ACC112 (cell line): ENCODE measurements at regions not wholly inside any gene's neighbourhood (a gene's known extent, or its start where the extent isn't known, plus 50 kb on each side); places are given as distances from the start of the nearest gene placed in this dataset.
"Not testable (repeated sequence)": the region's sequence is repeated elsewhere in the genome, so short reads cannot be mapped to it uniquely, and the experiment has no call there.

Source experiments
- H2AFZ ChIP-seq: fragments of 200-600 bp; sonication (generic); one replicate; pipeline ENCODE4 v1.6.0; 2017; ENCODE audit warnings: antibody characterized with exemption, low read length; ENCODE audit not compliant: unreplicated experiment
- H3K27ac ChIP-seq: fragments of 200-600 bp; sonication (generic); 2 replicates; pipeline ENCODE4 v1.5.1; 2014; ENCODE audit warnings: low read depth, mild to moderate bottlenecking, antibody characterized with exemption, low read length, moderate library complexity
- H3K27me3 ChIP-seq: fragments of 200-600 bp; sonication (generic); 2 replicates; pipeline ENCODE4 v1.6.1; 2014; ENCODE audit warnings: mild to moderate bottlenecking, antibody characterized with exemption, low read length, moderate library complexity, mixed read lengths; ENCODE audit not compliant: insufficient read depth
- H3K36me3 ChIP-seq: fragments of 200-600 bp; sonication (generic); 2 replicates; pipeline ENCODE4 v1.6.1; 2016; ENCODE audit warnings: mild to moderate bottlenecking, antibody characterized with exemption, low read length, moderate library complexity, mixed read lengths; ENCODE audit not compliant: insufficient read depth
- H3K4me1 ChIP-seq: fragments of 200-600 bp; sonication (generic); one replicate; pipeline ENCODE4 v1.6.1; 2016; ENCODE audit warnings: low read length, mixed read lengths; ENCODE audit not compliant: insufficient read depth, unreplicated experiment, control insufficient read depth
- H3K4me3 ChIP-seq: fragments of 200-600 bp; sonication (generic); 2 replicates; pipeline ENCODE4 v1.5.1; 2014; ENCODE audit warnings: mild to moderate bottlenecking, low read depth, low read length
- H3K79me2 ChIP-seq: fragments of 200-600 bp; sonication (generic); one replicate; pipeline ENCODE4 v1.6.0; 2016; ENCODE audit warnings: low read length; ENCODE audit not compliant: control insufficient read depth, unreplicated experiment, insufficient read depth

GRCh38 chr3:153845311-153845710 is 275.9 kb upstream of the ARHGEF26 start:
- Histone ChIP-seq H2AFZ (no peak overlapping the region), H3K79me2 (no peaks in the 10 kb centered on the region), H3K36me3 (no peaks in the 10 kb centered on the region), H3K4me1 (no peaks in the 10 kb centered on the region), H3K4me3 (no peak overlapping the region), H3K27ac (no peak overlapping the region), H3K27me3 (no peaks in the 10 kb centered on the region)

- H3K79me2 ChIP-seq = no peaks in the 10 kb centered on the region
Measured at GRCh38 chr3:153848702-153849101, 272.5 kb upstream of the ARHGEF26 start.

GRCh38 chr3:153852355-153852754 is 268.8 kb upstream of the ARHGEF26 start:
- Histone ChIP-seq H3K27me3 (no peaks in the 10 kb centered on the region), H3K36me3 (no peaks in the 10 kb centered on the region), H3K4me1 (no peaks in the 10 kb centered on the region), H3K27ac (no peak overlapping the region), H3K4me3 (no peak overlapping the region), H2AFZ (no peak overlapping the region), H3K79me2 (no peaks in the 10 kb centered on the region)

More at GRCh38 chr3:153848702-153849101, 272.5 kb upstream of the ARHGEF26 start:
- no peak overlapping the region for H2AFZ ChIP-seq
- no peak overlapping the region for H3K4me3 ChIP-seq
- H3K27ac ChIP-seq = no peak overlapping the region
- no peaks in the 10 kb centered on the region for H3K27me3 ChIP-seq
- no peaks in the 10 kb centered on the region for H3K4me1 ChIP-seq
- H3K36me3 ChIP-seq = no peaks in the 10 kb centered on the region

DNA sequence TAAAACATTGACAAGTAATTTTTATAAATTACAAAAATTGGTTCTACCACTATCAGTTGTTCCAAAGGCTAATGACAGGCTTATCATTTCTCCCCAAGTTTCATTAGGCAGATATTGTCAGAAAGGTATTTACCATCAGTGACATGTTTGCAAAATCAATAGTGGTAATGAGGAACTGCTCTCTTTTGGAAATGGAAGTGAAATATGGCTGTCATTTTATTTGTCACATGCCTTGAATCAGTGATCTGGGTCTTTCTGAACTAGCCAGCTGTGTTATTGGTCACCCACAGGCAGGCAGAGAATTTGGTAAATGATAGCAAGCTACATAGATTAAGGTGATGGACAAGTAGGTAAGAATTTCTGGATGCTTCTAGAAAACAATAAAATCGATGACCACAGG is 268.0 kb upstream of the ARHGEF26 start:
- Histone ChIP-seq H3K4me3 (no peak overlapping the region), H3K27ac (no peak overlapping the region), H3K4me1 (no peaks in the 10 kb centered on the region), H2AFZ (peak overlapping the region; percentile 28), H3K36me3 (no peaks in the 10 kb centered on the region), H3K27me3 (no peaks in the 10 kb centered on the region), H3K79me2 (no peaks in the 10 kb centered on the region)

DNA sequence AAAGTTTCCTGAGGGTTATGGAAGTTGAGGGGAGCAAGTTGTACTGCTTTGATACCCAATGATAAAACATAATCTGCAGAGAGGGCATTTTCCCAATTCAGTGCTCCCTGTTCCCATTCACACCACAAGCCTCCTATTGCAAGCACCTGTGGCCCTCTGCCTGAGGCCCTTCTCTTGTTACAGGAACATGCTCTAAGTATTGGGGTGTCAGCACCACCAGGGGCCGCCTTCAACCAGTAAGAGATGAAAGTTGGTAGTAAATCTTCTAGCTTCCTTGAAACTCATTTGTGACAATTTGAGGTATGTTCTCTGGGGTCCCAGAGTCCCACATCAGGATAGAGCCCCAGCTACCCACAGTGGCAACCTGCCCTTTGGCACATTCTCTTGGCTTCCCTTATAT is 265.4 kb upstream of the ARHGEF26 start:
- Histone ChIP-seq H3K79me2 (no peaks in the 10 kb centered on the region), H3K4me1 (no peaks in the 10 kb centered on the region), H3K4me3 (no peak overlapping the region), H2AFZ (no peak overlapping the region), H3K36me3 (no peaks in the 10 kb centered on the region), H3K27ac (no peak overlapping the region), H3K27me3 (no peaks in the 10 kb centered on the region)

DNA sequence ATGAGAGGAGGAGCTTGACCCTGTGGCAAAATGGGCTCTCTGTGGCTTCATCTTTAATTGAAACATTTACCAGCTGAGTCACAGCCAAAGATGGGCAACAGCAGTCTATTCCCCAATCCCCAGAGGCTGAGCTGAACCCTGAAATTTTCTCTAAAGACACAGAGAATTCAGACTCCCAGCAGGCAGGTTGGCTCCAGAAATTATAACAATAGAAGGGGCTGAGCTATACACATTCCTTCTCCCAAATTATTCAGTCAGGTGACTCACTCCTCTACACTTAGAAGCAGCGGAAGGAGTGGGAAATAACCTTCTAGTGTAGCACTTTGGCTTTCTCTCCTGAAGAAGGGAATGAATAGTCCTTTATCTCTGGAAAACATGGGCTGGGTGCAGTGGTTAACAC is 264.3 kb upstream of the ARHGEF26 start:
- H3K27me3 ChIP-seq = no peaks in the 10 kb centered on the region
- no peak overlapping the region for H2AFZ ChIP-seq
- H3K36me3 ChIP-seq = no peaks in the 10 kb centered on the region
- H3K27ac ChIP-seq = no peak overlapping the region
- no peaks in the 10 kb centered on the region for H3K79me2 ChIP-seq
- H3K4me1 ChIP-seq = no peaks in the 10 kb centered on the region
- H3K4me3 ChIP-seq = no peak overlapping the region

- no peak overlapping the region for H3K4me3 ChIP-seq
- H3K36me3 ChIP-seq = no peaks in the 10 kb centered on the region
- H3K79me2 ChIP-seq = no peaks in the 10 kb centered on the region
- H2AFZ ChIP-seq = no peak overlapping the region
- no peaks in the 10 kb centered on the region for H3K27me3 ChIP-seq
- H3K27ac ChIP-seq = no peak overlapping the region
- no peaks in the 10 kb centered on the region for H3K4me1 ChIP-seq
Measured at GRCh38 chr3:153864793-153865192, 256.4 kb upstream of the ARHGEF26 start.

GRCh38 chr3:153866901-153867300 is 254.3 kb upstream of the ARHGEF26 start:
- no peaks in the 10 kb centered on the region for H3K79me2 ChIP-seq
- no peak overlapping the region for H2AFZ ChIP-seq
- no peak overlapping the region for H3K27ac ChIP-seq
- H3K4me1 ChIP-seq = no peaks in the 10 kb centered on the region
- no peak overlapping the region for H3K4me3 ChIP-seq
- no peaks in the 10 kb centered on the region for H3K27me3 ChIP-seq
- H3K36me3 ChIP-seq = no peaks in the 10 kb centered on the region

- not testable (repeated sequence) for H3K27me3 ChIP-seq
Measured at GRCh38 chr3:153874348-153874747, 246.8 kb upstream of the ARHGEF26 start.

GRCh38 chr3:153880493-153880892 is 240.7 kb upstream of the ARHGEF26 start:
- H3K36me3 ChIP-seq = no peaks in the 10 kb centered on the region

More at GRCh38 chr3:153874348-153874747, 246.8 kb upstream of the ARHGEF26 start:
- H3K27ac ChIP-seq, H3K4me1 ChIP-seq, H3K4me3 ChIP-seq, H3K36me3 ChIP-seq, H2AFZ ChIP-seq, H3K79me2 ChIP-seq: not testable (repeated sequence)

GRCh38 chr3:153881201-153881600 is 240.0 kb upstream of the ARHGEF26 start:
- H2AFZ ChIP-seq = no peak overlapping the region
- H3K27me3 ChIP-seq = peaks cover 4% of the 10 kb centered on the region
- no peak overlapping the region for H3K4me3 ChIP-seq
- H3K27ac ChIP-seq = no peak overlapping the region
- H3K4me1 ChIP-seq = no peaks in the 10 kb centered on the region
- H3K79me2 ChIP-seq = no peaks in the 10 kb centered on the region
- H3K36me3 ChIP-seq = no peaks in the 10 kb centered on the region

More at GRCh38 chr3:153880493-153880892, 240.7 kb upstream of the ARHGEF26 start:
- H3K79me2 ChIP-seq = no peaks in the 10 kb centered on the region
- H3K27ac ChIP-seq = no peak overlapping the region
- no peak overlapping the region for H3K4me3 ChIP-seq
- no peaks in the 10 kb centered on the region for H3K4me1 ChIP-seq
- H3K27me3 ChIP-seq = peaks cover 4% of the 10 kb centered on the region
- H2AFZ ChIP-seq = no peak overlapping the region
